GM23338 (cell line): ENCODE measurements at regions not wholly inside any gene's neighbourhood (a gene's known extent, or its start where the extent isn't known, plus 50 kb on each side); places are given as distances from the start of the nearest gene placed in this dataset.

Source experiments
- CREB1 ChIP-seq: fragments of 250-450 bp; sonication (Bioruptor Pico); IDR thresholded peaks from 2 replicates; pipeline ENCODE4 v1.5.0; 2020; ENCODE audit warnings: low read depth, mild to moderate bottlenecking, moderate library complexity
- EZH2 ChIP-seq: fragments of 200-600 bp; sonication (generic); IDR thresholded peaks from one replicate; pipeline ENCODE4 v1.8.0; 2017; ENCODE audit warnings: antibody characterized with exemption, mild to moderate bottlenecking, low read depth; ENCODE audit not compliant: unreplicated experiment
- EZH2phosphoT487 ChIP-seq: fragments of 200-600 bp; sonication (generic); IDR thresholded peaks from one replicate; pipeline ENCODE4 v1.8.1; 2018; ENCODE audit warnings: antibody characterized with exemption; ENCODE audit not compliant: unreplicated experiment
- JUNB ChIP-seq: IDR thresholded peaks from one replicate; pipeline ENCODE4 v1.6.1; 2016; ENCODE audit warnings: antibody characterized with exemption; ENCODE audit not compliant: unreplicated experiment
- NANOG ChIP-seq: IDR thresholded peaks from 2 replicates; pipeline ENCODE4 v1.6.1; 2016; ENCODE audit warnings: antibody characterized with exemption, borderline replicate concordance
- POLR2AphosphoS5 ChIP-seq: IDR thresholded peaks from 2 replicates; pipeline ENCODE4 v1.6.1; 2016; ENCODE audit warnings: antibody characterized with exemption, low read depth
- STAT1 ChIP-seq: IDR thresholded peaks from one replicate; pipeline ENCODE4 v1.6.1; 2016; ENCODE audit warnings: antibody characterized with exemption; ENCODE audit not compliant: unreplicated experiment
- ZNF331 ChIP-seq: fragments of 250-450 bp; sonication (Bioruptor Pico); IDR thresholded peaks from 2 replicates; pipeline ENCODE4 v1.5.0; 2020; ENCODE audit warnings: low read depth, mild to moderate bottlenecking, moderate library complexity
- TF ChIP-seq, protein P1 (sequence below), 2 experiments: fragments of 200-600 bp in 1 of 2; sonication (generic) in 1 of 2; conservative IDR thresholded peaks; 2 replicates each; pipeline versions ENCODE4 v1.5.1 to v1.6.1; 2016 to 2017; ENCODE audit warnings: antibody characterized with exemption in 2 of 2, low read depth in 2 of 2, mild to moderate bottlenecking in 2 of 2, moderate library complexity in 1 of 2
- TF ChIP-seq, protein P2 (sequence below): IDR thresholded peaks from one replicate; pipeline ENCODE4 v1.6.1; 2018; ENCODE audit warnings: antibody characterized with exemption; ENCODE audit not compliant: unreplicated experiment
- TF ChIP-seq, protein P3 (sequence below): IDR thresholded peaks from 2 replicates; pipeline ENCODE4 v1.6.1; 2016; ENCODE audit warnings: antibody characterized with exemption

DNA sequence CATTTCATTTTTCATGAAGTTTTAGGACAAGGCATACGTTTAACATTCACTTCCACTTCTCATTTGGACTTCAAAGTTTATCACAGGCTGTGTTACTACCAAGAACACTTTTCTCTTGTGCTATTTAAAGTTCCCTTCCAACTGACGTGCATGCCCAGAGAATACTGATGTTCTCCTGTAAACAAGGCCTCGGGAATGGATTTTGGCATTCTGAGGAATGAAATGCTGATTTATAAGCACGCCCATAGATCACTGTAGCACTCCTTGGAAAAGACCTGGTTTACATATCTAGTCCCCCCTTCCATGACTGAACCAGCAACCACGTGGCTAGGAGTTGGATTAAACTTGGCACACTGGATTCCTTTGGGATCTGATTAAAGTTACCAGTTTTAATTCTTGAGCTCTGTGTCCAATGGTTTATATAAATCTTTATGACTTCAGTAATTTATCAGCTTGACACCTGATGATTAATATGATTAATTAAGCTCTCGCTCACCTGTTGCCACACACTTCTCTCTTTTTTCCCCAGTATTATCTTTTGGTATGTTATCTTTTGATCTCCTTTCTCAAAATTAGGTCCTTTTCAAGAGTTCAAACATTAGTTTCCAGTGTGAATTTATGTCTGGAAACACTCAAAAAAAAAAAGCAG lies 122.4 kb upstream of the HAND2 start:
- TF ChIP-seq, protein P1, sequence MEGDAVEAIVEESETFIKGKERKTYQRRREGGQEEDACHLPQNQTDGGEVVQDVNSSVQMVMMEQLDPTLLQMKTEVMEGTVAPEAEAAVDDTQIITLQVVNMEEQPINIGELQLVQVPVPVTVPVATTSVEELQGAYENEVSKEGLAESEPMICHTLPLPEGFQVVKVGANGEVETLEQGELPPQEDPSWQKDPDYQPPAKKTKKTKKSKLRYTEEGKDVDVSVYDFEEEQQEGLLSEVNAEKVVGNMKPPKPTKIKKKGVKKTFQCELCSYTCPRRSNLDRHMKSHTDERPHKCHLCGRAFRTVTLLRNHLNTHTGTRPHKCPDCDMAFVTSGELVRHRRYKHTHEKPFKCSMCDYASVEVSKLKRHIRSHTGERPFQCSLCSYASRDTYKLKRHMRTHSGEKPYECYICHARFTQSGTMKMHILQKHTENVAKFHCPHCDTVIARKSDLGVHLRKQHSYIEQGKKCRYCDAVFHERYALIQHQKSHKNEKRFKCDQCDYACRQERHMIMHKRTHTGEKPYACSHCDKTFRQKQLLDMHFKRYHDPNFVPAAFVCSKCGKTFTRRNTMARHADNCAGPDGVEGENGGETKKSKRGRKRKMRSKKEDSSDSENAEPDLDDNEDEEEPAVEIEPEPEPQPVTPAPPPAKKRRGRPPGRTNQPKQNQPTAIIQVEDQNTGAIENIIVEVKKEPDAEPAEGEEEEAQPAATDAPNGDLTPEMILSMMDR (conservative IDR thresholded peaks at IDR 0.05; ENCODE audit: low read depth in 2 of 2) = no peak
- no peak for TF ChIP-seq POLR2AphosphoS5
- TF ChIP-seq EZH2 = no peak
- TF ChIP-seq, protein P2, sequence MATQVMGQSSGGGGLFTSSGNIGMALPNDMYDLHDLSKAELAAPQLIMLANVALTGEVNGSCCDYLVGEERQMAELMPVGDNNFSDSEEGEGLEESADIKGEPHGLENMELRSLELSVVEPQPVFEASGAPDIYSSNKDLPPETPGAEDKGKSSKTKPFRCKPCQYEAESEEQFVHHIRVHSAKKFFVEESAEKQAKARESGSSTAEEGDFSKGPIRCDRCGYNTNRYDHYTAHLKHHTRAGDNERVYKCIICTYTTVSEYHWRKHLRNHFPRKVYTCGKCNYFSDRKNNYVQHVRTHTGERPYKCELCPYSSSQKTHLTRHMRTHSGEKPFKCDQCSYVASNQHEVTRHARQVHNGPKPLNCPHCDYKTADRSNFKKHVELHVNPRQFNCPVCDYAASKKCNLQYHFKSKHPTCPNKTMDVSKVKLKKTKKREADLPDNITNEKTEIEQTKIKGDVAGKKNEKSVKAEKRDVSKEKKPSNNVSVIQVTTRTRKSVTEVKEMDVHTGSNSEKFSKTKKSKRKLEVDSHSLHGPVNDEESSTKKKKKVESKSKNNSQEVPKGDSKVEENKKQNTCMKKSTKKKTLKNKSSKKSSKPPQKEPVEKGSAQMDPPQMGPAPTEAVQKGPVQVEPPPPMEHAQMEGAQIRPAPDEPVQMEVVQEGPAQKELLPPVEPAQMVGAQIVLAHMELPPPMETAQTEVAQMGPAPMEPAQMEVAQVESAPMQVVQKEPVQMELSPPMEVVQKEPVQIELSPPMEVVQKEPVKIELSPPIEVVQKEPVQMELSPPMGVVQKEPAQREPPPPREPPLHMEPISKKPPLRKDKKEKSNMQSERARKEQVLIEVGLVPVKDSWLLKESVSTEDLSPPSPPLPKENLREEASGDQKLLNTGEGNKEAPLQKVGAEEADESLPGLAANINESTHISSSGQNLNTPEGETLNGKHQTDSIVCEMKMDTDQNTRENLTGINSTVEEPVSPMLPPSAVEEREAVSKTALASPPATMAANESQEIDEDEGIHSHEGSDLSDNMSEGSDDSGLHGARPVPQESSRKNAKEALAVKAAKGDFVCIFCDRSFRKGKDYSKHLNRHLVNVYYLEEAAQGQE = no peak
- TF ChIP-seq JUNB = no peak
- no peak for TF ChIP-seq CREB1 (CRISPR knock-in tag)
- TF ChIP-seq EZH2phosphoT487 = no peak
- TF ChIP-seq NANOG = no peak
- no peak for TF ChIP-seq STAT1
- TF ChIP-seq, protein P3, sequence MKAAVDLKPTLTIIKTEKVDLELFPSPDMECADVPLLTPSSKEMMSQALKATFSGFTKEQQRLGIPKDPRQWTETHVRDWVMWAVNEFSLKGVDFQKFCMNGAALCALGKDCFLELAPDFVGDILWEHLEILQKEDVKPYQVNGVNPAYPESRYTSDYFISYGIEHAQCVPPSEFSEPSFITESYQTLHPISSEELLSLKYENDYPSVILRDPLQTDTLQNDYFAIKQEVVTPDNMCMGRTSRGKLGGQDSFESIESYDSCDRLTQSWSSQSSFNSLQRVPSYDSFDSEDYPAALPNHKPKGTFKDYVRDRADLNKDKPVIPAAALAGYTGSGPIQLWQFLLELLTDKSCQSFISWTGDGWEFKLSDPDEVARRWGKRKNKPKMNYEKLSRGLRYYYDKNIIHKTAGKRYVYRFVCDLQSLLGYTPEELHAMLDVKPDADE = no peak
- TF ChIP-seq ZNF331 = no peak
